C4-2B (cell line): ENCODE measurements at regions not wholly inside any gene's neighbourhood (a gene's known extent, or its start where the extent isn't known, plus 50 kb on each side); places are given as distances from the start of the nearest gene placed in this dataset.

Experiments
- H3K27ac ChIP-seq: fragments of 450-650 bp; 2 replicates; pipeline ENCODE4 v1.5.1; 2017
- CTCF ChIP-seq: fragments of 450-650 bp; conservative IDR thresholded peaks from 2 replicates; pipeline ENCODE4 v1.5.1; 2017; ENCODE audit warnings: mild to moderate bottlenecking
- ZFX ChIP-seq: fragments of 450-650 bp; IDR thresholded peaks from 2 replicates; pipeline ENCODE4 v1.6.1; 2017

GRCh38 chr6:91042656-91043055, 455.8 kb upstream of the MAP3K7 start:
- no peak overlapping the region for H3K27ac ChIP-seq
- TF ChIP-seq CTCF, result no peak
- no peak for TF ChIP-seq ZFX

GRCh38 chr6:91033964-91034363, 447.1 kb upstream of the MAP3K7 start:
- TF ChIP-seq ZFX (no peak), CTCF (no peak)
- no peak overlapping the region for H3K27ac ChIP-seq

GRCh38 chr6:91031581-91031980, 444.7 kb upstream of the MAP3K7 start:
- TF ChIP-seq CTCF, result no peak
- no peak for TF ChIP-seq ZFX
- no peak overlapping the region for H3K27ac ChIP-seq

- no peak overlapping the region for H3K27ac ChIP-seq
- TF ChIP-seq CTCF (no peak), ZFX (no peak)
Measured at GRCh38 chr6:91029211-91029610, 442.3 kb upstream of the MAP3K7 start.

- H3K27ac ChIP-seq, result no peak overlapping the region
- TF ChIP-seq ZFX (no peak), CTCF (no peak)
Measured at GRCh38 chr6:91023529-91023928, 436.7 kb upstream of the MAP3K7 start.

GRCh38 chr6:91020744-91021143, 433.9 kb upstream of the MAP3K7 start:
- H3K27ac ChIP-seq, result no peak overlapping the region
- TF ChIP-seq CTCF (no peak), ZFX (no peak)

GRCh38 chr6:91018586-91018985, 431.7 kb upstream of the MAP3K7 start:
- no peak for TF ChIP-seq ZFX
- no peak for TF ChIP-seq CTCF

GRCh38 chr6:91013511-91013910, 426.6 kb upstream of the MAP3K7 start:
- H3K27ac ChIP-seq, result no peak overlapping the region
- TF ChIP-seq CTCF (no peak), ZFX (no peak)

More at GRCh38 chr6:91018586-91018985, 431.7 kb upstream of the MAP3K7 start:
- H3K27ac ChIP-seq, result no peak overlapping the region
